T-helper 2 cell treated with Interferon-gamma antibody and Interleukin-4, amounts not matched to agents 5 μg/mL and 100 μg/mL, for 36 hours (primary cell): ENCODE measurements at regions not wholly inside any gene's neighbourhood (a gene's known extent, or its start where the extent isn't known, plus 50 kb on each side); places are given as distances from the start of the nearest gene placed in this dataset.
A peak's percentile ranks its signal among the peaks of the same experiment; 100 is the strongest.

Source experiments
- DNase-seq: peaks from one replicate; pipeline ENCODE4 v3.0.0; 2021; ENCODE audit warnings: low spot score
- H3K27ac Mint-ChIP-seq: one replicate; pipeline ENCODE4 v1.8.0; 2021; ENCODE audit warnings: mild to moderate bottlenecking, mixed read lengths
- H3K27me3 Mint-ChIP-seq: one replicate; pipeline ENCODE4 v1.8.0; 2021; ENCODE audit warnings: low read depth, mixed read lengths
- H3K36me3 Mint-ChIP-seq: one replicate; pipeline ENCODE4 v1.8.0; 2021; ENCODE audit warnings: low read depth, mixed read lengths
- H3K4me1 Mint-ChIP-seq: one replicate; pipeline ENCODE4 v1.8.0; 2021; ENCODE audit warnings: low read depth, mixed read lengths
- H3K4me3 Mint-ChIP-seq: one replicate; pipeline ENCODE4 v1.8.0; 2022; ENCODE audit warnings: mild to moderate bottlenecking, moderate library complexity, mixed read lengths
- H3K9me3 Mint-ChIP-seq: one replicate; pipeline ENCODE4 v1.8.0; 2021; ENCODE audit warnings: mixed read lengths

DNA sequence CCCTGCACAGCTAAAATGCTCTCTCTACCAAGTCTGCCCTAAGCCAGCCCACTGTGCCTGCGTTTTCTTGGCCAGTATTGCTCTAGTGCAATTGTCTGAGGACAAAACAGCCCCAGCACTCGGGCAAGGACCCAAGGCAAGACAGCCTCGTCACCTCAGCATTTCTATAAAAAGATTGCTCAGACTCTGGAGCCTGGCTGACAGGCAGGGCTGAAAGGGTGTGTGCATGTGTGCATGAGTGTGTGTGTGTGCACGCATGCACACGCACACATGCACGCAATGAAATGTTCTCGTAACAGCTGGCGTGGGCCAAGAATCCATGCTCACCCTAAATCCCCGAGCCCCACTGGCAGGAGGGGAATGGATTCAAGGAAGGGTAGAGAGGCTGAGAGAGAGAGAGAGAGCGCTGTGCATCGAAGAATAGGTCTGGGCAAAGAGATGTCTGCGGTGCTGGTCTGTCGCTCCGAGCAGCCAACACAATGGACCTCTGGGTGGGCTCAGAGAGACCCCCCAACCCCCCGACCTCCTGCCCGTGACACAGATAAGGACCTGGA is 579.2 kb downstream of the BCOR start:
- Mint-ChIP-seq H3K9me3 (no peaks in the 10 kb centered on the region), H3K27ac (no peak overlapping the region), H3K36me3 (no peaks in the 10 kb centered on the region), H3K27me3 (no peaks in the 10 kb centered on the region), H3K4me3 (no peak overlapping the region), H3K4me1 (no peaks in the 10 kb centered on the region)
- no peak for DNase-seq

DNA sequence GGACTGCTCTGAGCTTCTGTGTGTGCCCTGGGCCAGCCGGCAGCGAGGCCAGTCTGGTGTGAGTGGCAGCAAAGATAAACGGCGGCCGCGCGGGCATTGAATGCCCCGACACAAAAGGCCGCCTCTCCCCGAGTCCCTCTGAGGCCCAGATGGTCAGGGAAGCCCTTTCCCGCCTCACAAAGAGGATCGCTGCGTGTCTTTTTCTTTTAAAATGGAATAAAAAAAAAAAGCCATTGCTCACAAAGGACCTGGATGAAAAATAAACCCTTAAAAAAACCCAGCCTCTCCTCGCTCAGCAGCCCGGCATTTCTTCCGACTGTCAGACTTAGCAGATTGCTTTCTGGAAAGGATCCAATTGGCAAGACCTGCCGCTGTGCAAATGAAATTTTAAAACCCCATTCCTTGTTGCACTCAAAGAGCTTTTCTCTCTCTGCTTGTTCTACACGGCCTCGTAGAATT is 578.7 kb downstream of the BCOR start:
- no peaks in the 10 kb centered on the region for H3K4me1 Mint-ChIP-seq
- no peak overlapping the region for H3K27ac Mint-ChIP-seq
- no peaks in the 10 kb centered on the region for H3K27me3 Mint-ChIP-seq
- no peak for DNase-seq
- no peak overlapping the region for H3K4me3 Mint-ChIP-seq
- H3K9me3 Mint-ChIP-seq: no peaks in the 10 kb centered on the region
- no peaks in the 10 kb centered on the region for H3K36me3 Mint-ChIP-seq

DNA sequence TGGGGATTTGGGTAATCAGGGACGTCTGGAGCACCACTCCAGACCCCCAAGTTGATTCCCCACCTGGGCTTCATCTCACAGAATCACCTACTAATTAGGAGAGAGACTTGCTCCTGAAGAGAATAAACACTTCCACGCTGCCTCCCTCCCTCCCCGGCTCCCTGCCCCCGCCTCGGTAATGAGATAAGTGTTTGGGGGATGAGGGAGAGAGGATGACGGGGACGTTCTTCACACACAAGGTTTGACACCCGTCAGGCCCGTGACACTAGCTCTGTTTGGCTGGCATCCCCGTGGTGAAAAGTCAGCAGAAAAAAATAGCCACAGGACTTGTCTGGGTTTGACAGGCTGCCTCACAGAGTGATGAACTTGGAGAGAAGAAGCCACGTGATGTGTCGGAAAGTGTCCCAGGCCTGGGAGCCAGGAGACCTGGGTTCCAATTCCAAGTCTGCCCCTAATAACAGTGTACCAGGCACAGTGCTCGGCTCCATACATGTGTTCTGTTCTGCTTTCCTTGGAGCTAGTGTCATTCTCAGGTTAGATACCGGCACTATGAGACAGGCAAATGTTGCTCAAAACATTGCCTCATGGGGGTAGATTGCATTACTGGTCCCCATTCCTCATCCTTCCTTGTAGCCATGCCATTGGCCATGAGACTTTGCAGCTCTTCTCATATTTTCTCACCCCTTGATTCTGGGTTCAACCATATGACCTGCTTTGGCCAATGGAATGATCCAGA is 578.0 kb downstream of the BCOR start:
- Mint-ChIP-seq H3K36me3 (no peaks in the 10 kb centered on the region), H3K27me3 (no peaks in the 10 kb centered on the region), H3K27ac (no peak overlapping the region), H3K9me3 (no peaks in the 10 kb centered on the region), H3K4me1 (no peaks in the 10 kb centered on the region), H3K4me3 (no peak overlapping the region)
- no peak for DNase-seq

DNA sequence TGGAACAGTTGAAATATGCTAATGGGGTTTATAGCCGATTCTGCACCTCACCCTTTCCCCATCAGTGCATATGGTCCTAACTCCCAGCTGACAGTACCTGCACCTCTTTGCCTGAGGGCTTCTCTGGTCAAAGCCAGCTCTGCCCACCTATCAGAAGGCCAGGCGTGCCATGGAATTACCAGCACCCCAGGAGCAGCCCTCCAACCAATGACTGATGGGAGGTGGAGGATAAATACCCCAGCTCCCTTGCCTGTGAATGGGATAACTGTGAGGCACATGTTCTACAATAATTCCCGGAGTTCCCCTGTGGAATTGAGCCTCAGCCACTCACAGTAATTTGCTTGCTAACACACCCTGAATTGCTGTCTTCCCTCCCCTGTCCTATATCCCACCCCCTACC is 572.0 kb downstream of the BCOR start:
- Mint-ChIP-seq H3K4me3 (no peak overlapping the region), H3K27ac (no peak overlapping the region), H3K9me3 (no peaks in the 10 kb centered on the region), H3K27me3 (no peaks in the 10 kb centered on the region), H3K4me1 (no peaks in the 10 kb centered on the region), H3K36me3 (no peaks in the 10 kb centered on the region)
- no peak for DNase-seq

DNA sequence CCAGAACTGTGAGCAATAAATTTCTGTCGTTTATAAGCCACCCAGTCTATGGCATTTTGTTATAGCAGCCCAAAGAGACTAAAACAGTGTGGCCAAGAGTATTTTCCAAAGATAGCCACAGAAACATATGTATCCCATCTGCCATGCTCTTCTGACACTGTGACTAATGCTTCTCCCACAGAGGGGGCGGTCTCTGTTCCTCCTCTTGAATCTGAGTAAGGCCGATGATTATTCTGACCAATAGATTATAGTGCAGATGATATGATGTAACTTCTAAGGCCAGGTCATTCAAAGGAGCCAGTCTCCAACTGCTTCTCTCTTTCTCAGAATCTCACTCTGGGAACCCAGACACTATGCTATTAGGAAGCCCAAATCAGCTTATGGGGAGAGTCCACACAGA is 570.7 kb downstream of the BCOR start:
- DNase-seq: no peak
- Mint-ChIP-seq H3K27ac (no peak overlapping the region), H3K4me1 (no peaks in the 10 kb centered on the region), H3K27me3 (no peaks in the 10 kb centered on the region), H3K4me3 (no peak overlapping the region), H3K9me3 (no peaks in the 10 kb centered on the region), H3K36me3 (no peaks in the 10 kb centered on the region)

DNA sequence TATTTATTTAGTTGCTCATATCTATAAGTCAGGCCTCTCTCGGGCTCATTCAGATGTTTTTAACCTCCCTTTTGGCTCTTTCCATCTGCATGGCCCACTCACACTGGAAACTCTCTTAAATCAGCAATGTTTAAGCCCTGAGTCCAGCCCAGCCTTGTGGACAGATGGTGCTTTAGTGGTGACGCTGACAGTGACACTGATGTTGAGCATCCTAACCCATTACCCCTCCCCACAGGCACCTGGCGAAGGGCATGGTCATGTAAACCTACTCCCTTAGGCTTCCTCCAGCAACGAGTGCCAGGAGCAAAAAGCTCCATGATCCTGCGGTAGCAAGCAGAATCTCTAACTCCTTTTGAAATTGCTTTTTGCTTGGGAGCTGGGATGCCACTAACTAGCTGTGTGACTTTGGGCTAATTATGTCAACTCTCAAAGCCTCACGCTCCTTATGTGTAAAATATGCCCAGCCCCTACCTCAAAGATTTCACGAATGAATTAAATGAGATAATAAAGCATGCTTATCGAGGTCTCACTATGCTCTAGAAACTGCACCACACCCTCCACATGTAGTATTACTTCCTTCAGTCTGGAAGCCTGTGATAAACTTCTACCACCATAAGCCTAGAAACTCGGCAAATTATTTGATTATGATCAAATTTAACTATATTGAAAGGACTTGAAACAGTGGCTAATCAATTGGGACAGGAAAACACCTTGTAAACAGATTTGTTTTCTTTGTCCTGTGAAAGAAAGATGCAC is 569.4 kb downstream of the BCOR start:
- H3K4me1 Mint-ChIP-seq: no peaks in the 10 kb centered on the region
- no peaks in the 10 kb centered on the region for H3K27me3 Mint-ChIP-seq
- H3K36me3 Mint-ChIP-seq: no peaks in the 10 kb centered on the region
- H3K27ac Mint-ChIP-seq: no peak overlapping the region
- H3K9me3 Mint-ChIP-seq: no peaks in the 10 kb centered on the region
- DNase-seq: no peak
- H3K4me3 Mint-ChIP-seq: no peak overlapping the region

DNA sequence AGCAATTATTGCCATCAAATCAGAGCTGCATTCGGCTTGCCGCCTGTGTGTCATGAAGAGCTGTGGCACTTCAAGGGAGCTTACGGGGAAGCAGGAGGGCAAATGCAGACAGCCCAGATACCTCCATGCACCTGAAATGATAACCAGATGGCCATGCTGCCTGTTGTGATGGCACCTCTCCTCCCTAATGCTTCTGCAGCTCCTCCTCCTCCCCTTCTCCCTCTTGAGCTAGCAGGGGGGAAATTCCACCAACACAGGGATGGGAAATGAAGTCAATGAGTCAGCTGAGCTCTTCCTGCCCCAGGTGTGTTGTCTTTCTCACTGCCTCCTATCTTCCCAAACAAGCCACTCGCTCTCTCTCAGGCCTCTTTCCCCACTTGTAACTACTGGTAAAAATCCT is 565.0 kb downstream of the BCOR start:
- Mint-ChIP-seq H3K36me3 (no peaks in the 10 kb centered on the region), H3K9me3 (no peaks in the 10 kb centered on the region), H3K4me1 (no peaks in the 10 kb centered on the region), H3K4me3 (no peak overlapping the region), H3K27me3 (peaks cover 3% of the 10 kb centered on the region), H3K27ac (no peak overlapping the region)
- DNase-seq: no peak

DNA sequence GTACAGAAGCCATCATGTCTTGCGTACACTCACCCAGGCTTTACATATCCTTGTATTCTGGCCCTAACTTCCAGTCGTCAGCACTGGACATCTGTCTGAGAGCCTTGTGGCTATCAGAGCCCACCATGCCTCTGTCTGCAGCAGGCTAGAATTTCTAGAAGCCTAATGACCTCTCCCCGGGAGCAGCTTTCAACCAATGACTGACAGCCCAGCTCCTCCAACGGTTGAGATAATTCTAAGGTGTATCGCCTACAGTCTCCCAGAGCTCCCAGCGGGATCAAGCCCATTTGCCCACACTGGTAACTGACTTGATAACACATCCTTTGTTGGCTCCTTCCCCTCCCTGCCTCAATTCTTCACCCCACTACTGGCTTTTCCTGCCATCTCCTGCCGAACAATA is 562.8 kb downstream of the BCOR start:
- H3K9me3 Mint-ChIP-seq: no peaks in the 10 kb centered on the region
- H3K27me3 Mint-ChIP-seq: peaks cover 3% of the 10 kb centered on the region
- H3K36me3 Mint-ChIP-seq: no peaks in the 10 kb centered on the region
- H3K4me1 Mint-ChIP-seq: no peaks in the 10 kb centered on the region
- H3K4me3 Mint-ChIP-seq: no peak overlapping the region
- no peak overlapping the region for H3K27ac Mint-ChIP-seq
- no peak for DNase-seq

DNA sequence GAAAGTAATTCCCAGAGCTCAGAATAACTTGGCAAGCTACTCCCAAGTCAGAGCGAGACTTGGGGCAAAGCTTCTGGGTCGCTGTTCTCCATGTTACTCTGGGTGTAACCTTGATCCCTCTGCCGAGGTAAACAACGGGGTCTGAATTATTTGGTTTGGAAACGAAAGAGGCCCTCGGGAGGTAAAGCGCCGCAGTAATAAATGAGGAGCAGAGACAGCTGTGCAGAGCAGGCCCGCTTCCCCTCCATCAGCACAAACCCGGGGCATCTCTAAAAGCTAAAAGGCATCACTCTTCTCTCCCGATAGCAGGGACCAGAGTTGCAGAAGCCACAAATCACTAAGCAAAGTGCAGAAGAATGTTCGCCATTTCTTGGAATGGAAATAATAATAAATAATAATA is 561.5 kb downstream of the BCOR start:
- no peak overlapping the region for H3K27ac Mint-ChIP-seq
- peaks cover 3% of the 10 kb centered on the region for H3K27me3 Mint-ChIP-seq
- H3K4me1 Mint-ChIP-seq: no peaks in the 10 kb centered on the region
- H3K36me3 Mint-ChIP-seq: no peaks in the 10 kb centered on the region
- no peak overlapping the region for H3K4me3 Mint-ChIP-seq
- no peaks in the 10 kb centered on the region for H3K9me3 Mint-ChIP-seq
- no peak for DNase-seq

DNA sequence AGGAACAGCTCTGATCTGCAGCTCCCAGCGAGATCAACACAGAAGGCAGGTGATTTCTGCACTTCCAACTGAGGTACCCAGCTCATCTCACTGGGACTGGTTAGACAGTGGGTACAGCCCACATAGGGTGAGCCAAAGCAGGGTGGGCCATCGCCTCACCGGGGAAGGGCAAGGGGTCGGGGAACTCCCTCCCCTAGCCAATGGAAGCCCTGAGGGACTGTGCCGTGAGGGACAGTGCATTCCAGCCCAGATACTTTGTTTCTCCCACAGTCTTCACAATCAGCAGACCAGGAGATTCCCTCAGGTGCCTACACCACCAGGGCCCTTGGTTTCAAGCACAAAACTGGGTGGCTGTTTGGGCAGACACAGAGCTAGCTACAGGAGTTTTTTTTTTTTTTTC is 555.9 kb downstream of the BCOR start:
- Mint-ChIP-seq H3K4me1 (no peaks in the 10 kb centered on the region), H3K27ac (no peak overlapping the region), H3K9me3 (peaks cover 7% of the 10 kb centered on the region), H3K4me3 (no peak overlapping the region), H3K36me3 (no peaks in the 10 kb centered on the region), H3K27me3 (no peaks in the 10 kb centered on the region)
- no peak for DNase-seq

DNA sequence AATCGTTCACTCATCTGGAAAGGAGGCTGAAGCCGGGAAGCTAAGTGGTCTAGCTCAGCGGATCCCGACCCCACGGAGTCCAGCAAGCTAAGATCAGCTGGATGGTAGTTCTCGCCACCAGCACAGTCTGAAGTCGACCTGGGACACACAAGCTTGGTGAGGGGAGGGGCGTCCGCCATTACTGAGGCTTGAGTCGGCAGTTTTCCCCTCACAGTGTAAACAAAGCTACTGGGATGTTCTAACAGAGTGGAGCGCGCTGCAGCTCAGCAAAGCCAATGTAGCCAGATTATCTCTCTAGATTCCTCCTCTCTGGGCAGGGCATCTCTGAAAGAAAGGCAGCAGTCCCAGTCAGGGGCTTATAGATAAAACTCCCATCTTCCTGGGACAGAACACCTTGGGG is 555.4 kb downstream of the BCOR start:
- peaks cover 7% of the 10 kb centered on the region for H3K9me3 Mint-ChIP-seq
- no peaks in the 10 kb centered on the region for H3K4me1 Mint-ChIP-seq
- no peaks in the 10 kb centered on the region for H3K27me3 Mint-ChIP-seq
- H3K36me3 Mint-ChIP-seq: no peaks in the 10 kb centered on the region
- no peak for DNase-seq
- no peak overlapping the region for H3K4me3 Mint-ChIP-seq
- H3K27ac Mint-ChIP-seq: no peak overlapping the region

DNA sequence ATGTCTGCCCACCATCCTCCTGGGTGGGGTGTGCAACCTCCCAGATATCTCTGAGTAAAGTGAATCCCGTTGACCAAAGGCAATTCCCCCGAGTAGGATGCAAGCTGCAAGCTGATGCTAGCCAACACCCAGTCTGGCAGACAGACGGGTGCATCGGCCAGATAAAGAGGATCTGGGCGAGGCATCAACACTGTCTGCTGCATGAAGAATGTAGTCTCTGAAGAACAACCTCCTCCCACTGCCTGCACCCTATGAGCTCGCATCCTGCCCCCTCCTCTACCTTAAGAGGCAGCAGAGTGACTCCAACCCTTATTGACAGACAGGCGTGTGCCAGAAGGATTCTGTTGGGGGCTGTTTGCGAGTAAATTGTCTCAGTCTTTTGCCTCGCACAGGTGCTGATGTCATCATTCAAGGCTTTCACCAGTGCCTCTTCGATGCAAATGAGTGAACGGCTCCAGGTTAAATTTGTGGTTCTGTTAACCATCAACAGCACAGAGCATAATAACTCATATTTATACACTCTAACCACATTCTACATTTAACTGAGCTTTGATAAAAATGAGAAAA is 546.9 kb downstream of the BCOR start:
- Mint-ChIP-seq H3K27me3 (no peaks in the 10 kb centered on the region), H3K4me1 (no peaks in the 10 kb centered on the region), H3K27ac (no peak overlapping the region), H3K36me3 (no peaks in the 10 kb centered on the region), H3K4me3 (no peak overlapping the region), H3K9me3 (no peaks in the 10 kb centered on the region)
- DNase-seq: no peak

DNA sequence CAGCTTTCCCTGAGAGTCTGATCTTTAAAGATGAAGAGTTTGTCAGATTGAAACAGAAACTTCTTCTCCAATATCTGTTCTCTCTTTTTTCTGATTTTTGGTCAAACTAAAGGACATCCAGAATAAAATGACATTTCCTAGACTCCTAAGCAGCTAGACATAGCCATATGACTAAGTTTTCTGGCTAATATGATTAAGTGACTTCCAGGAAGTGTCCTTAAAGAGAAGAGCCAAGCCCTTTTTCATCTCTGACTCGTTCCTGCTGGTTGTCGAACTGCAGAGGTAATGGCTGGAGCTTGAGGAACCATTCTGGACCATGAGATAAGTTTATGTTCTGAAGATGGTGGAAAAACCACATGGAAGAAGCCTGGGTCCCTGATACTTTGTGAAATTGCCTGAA is 546.0 kb downstream of the BCOR start:
- DNase-seq: peak; percentile 4
- H3K4me3 Mint-ChIP-seq: no peak overlapping the region
- no peaks in the 10 kb centered on the region for H3K9me3 Mint-ChIP-seq
- H3K27me3 Mint-ChIP-seq: no peaks in the 10 kb centered on the region
- H3K4me1 Mint-ChIP-seq: no peaks in the 10 kb centered on the region
- no peak overlapping the region for H3K27ac Mint-ChIP-seq
- no peaks in the 10 kb centered on the region for H3K36me3 Mint-ChIP-seq

DNA sequence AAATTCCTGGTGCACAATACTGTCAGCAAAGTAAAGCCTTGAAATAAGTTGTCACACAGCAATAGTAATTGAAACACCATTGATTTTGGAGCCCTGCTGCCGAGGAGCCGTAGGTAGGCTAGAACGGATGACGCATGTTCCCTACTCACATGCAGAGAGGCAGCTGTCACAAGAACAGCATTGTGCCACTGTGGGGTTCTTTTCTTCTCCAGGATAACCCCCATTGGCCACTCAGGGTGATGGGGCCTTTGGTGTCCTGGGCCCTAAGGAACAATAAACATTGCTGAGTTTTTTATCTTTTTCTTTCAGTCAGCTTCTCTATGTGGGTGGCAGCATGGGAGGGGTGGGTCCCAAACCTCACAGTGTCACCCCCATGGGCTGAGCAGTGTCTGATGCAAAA is 542.3 kb downstream of the BCOR start:
- DNase-seq: no peak
- Mint-ChIP-seq H3K4me3 (no peak overlapping the region), H3K4me1 (no peaks in the 10 kb centered on the region), H3K9me3 (no peaks in the 10 kb centered on the region), H3K27ac (no peak overlapping the region), H3K27me3 (no peaks in the 10 kb centered on the region), H3K36me3 (no peaks in the 10 kb centered on the region)
